Sigmoid colon (tissue), 6 donors: ENCODE measurements at regions not wholly inside any gene's neighbourhood (a gene's known extent, or its start where the extent isn't known, plus 50 kb on each side); places are given as distances from the start of the nearest gene placed in this dataset.
"Not testable (repeated sequence)": the region's sequence is repeated elsewhere in the genome, so short reads cannot be mapped to it uniquely, and the experiment has no call there.

Experiments
- DNase-seq: peaks from one replicate; pipeline ENCODE4 v3.0.0-alpha.2; 2019
- H3K27ac ChIP-seq, 4 donors: fragments of 200-600 bp; sonication (generic); one replicate each; pipeline ENCODE4 v1.5.1; 2016 to 2019; ENCODE audit warnings: mild to moderate bottlenecking in 1 of 4
- H3K27me3 ChIP-seq, 3 donors: fragments of 200-600 bp; sonication (generic); one replicate each; pipeline ENCODE4 v1.5.1; 2019; ENCODE audit warnings: mild to moderate bottlenecking in 1 of 3
- H3K36me3 ChIP-seq, 4 donors: fragments of 200-600 bp; sonication (generic); one replicate each; pipeline ENCODE4 v1.5.1; 2016 to 2019
- H3K4me1 ChIP-seq, 4 donors: fragments of 200-600 bp; sonication (generic); one replicate each; pipeline ENCODE4 v1.5.1; 2017 to 2019
- H3K4me3 ChIP-seq, 4 donors: fragments of 200-600 bp; sonication (generic); one replicate each; pipeline ENCODE4 v1.5.1; 2017 to 2019; ENCODE audit warnings: mild to moderate bottlenecking in 2 of 4, moderate library complexity in 1 of 4
- H3K9me3 ChIP-seq, 4 donors: fragments of 200-600 bp in 3 of 4; sonication (generic) in 3 of 4; one replicate each; pipeline versions ENCODE4 v1.5.1 to v1.6.1; 2013 to 2019
- CTCF ChIP-seq, 4 experiments: fragments of 450-650 bp in 3 of 4; fragments of 200-600 bp in 1 of 4; IDR thresholded peaks; one replicate each; pipeline ENCODE4 v1.5.1; 2016 to 2019; ENCODE audit warnings: antibody characterized with exemption in 4 of 4, mild to moderate bottlenecking in 3 of 4, moderate library complexity in 2 of 4
- EP300 ChIP-seq, 4 donors: sonication (generic); formaldehyde crosslinking; IDR thresholded peaks; one replicate each; pipeline ENCODE4 v1.6.1; 2017; ENCODE audit warnings: antibody characterized with exemption in 4 of 4
- POLR2A ChIP-seq, 2 donors: fragments of 450-650 bp; IDR thresholded peaks; one replicate each; pipeline ENCODE4 v1.6.1; 2016; ENCODE audit warnings: antibody characterized with exemption in 2 of 2, mild to moderate bottlenecking in 2 of 2, moderate library complexity in 2 of 2
- POLR2AphosphoS5 ChIP-seq, 4 donors: sonication (generic); formaldehyde crosslinking; IDR thresholded peaks; one replicate each; pipeline ENCODE4 v1.6.1; 2017; ENCODE audit warnings: antibody characterized with exemption in 4 of 4
- WGBS, 2 donors: extraction: QIAGEN DNeasy Blood & Tissue Kit; methylation state at CpG; one replicate each; pipeline ENCODE4 v1.1.7; 2013; 5-methylcytosine and 5-hydroxymethylcytosine counted together
- intact Hi-C: fragments of 100-400 bp; cut with DNase I; formaldehyde crosslinking; loops from one replicate; pipeline ENCODE4 v1.15.1; 2023
- donor health status: healthy with polysubstance abuse.
- donor health status: healthy.

DNA sequence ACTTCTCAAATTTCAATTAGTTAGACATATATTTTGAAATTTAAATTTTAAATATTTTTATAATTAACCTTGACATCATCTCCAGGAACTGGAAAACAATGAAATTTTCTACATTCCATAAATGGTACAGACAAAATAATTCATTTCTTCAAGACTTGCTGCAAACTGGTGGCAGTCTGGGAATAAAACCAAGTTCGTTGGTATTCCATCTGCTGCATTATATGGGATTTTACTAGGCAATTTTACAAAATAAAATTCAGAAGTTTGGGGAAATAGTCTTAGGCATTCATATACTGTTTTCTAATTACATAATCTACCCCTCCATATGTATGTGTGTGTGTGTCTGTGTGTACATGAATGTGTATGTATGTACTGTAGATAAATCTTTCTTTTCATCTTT is 984.6 kb upstream of the KCND2 start:
- DNase-seq: no peak
- WGBS, 2 donors: 47 to 77% methylated on average over 1 of the region's 1 CpG
- intact Hi-C loops: no loop called here
- no peak overlapping the region for H3K27ac ChIP-seq
- no peak for TF ChIP-seq CTCF (IDR thresholded peaks at IDR 0.05)
- TF ChIP-seq EP300 (IDR thresholded peaks at IDR 0.05): no peak
- no peak for TF ChIP-seq POLR2AphosphoS5 (IDR thresholded peaks at IDR 0.05)
- no peak for TF ChIP-seq POLR2A (IDR thresholded peaks at IDR 0.05)
- H3K36me3 ChIP-seq: no peaks in the 10 kb centered on the region
- H3K9me3 ChIP-seq: no peaks in the 10 kb centered on the region
- H3K4me3 ChIP-seq: no peak overlapping the region
- no peaks in the 10 kb centered on the region for H3K4me1 ChIP-seq
- H3K27me3 ChIP-seq: no peaks in the 10 kb centered on the region

DNA sequence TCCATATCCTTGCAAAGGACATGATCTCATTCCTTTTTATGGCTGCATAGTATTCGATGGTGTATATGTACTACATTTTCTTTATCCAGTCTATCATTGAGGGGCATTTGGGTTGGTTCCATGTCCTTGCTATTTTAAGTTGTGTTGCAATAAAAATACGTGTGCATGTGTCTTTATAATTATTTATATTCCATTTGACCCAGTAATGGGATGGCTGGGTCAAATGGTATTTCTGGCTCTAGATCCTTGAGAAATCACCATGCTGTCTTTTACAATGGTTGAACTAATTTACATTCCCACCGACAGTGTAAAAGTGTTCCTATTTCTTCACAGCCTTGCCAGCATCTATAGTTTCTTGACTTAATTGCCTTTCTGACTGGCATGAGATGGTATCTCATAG is 972.6 kb upstream of the KCND2 start:
- H3K27me3 ChIP-seq, H3K4me3 ChIP-seq, H3K27ac ChIP-seq, DNase-seq, H3K4me1 ChIP-seq, H3K9me3 ChIP-seq, H3K36me3 ChIP-seq, intact Hi-C loops: not testable (repeated sequence)
- 61 to 73% methylated on average over 3 of the region's 3 CpGs for WGBS, 2 donors

- intact Hi-C loops: no loop called here
- no peak for TF ChIP-seq EP300 (IDR thresholded peaks at IDR 0.05)
- TF ChIP-seq POLR2A (IDR thresholded peaks at IDR 0.05): no peak
- Histone ChIP-seq H3K4me1 (no peaks in the 10 kb centered on the region), H3K4me3 (no peak overlapping the region), H3K27me3 (no peaks in the 10 kb centered on the region), H3K36me3 (no peaks in the 10 kb centered on the region), H3K9me3 (peaks cover 0 to 3% (median 0%) of the 10 kb centered on the region in 4 donors), H3K27ac (no peak overlapping the region)
- WGBS, 2 donors: 25 to 41% methylated on average over 1 of the region's 1 CpG
- DNase-seq: no peak
Observed at GRCh38 chr7:119320316-119320715, 952.7 kb upstream of the KCND2 start.

- TF ChIP-seq POLR2A (IDR thresholded peaks at IDR 0.05) (no peak), POLR2AphosphoS5 (IDR thresholded peaks at IDR 0.05) (no peak), CTCF (IDR thresholded peaks at IDR 0.05) (no peak)
- Histone ChIP-seq H3K4me3 (no peak overlapping the region), H3K27ac (no peak overlapping the region), H3K4me1 (no peaks in the 10 kb centered on the region), H3K27me3 (no peaks in the 10 kb centered on the region), H3K9me3 (no peaks in the 10 kb centered on the region), H3K36me3 (no peaks in the 10 kb centered on the region)
- intact Hi-C loops: no loop called here
- DNase-seq: no peak
- 69 to 86% methylated on average over 5 of the region's 5 CpGs for WGBS, 2 donors
Observed at GRCh38 chr7:119329715-119330114, 943.3 kb upstream of the KCND2 start.

GRCh38 chr7:119335405-119335804 is 937.6 kb upstream of the KCND2 start:
- no peaks in the 10 kb centered on the region for H3K9me3 ChIP-seq
- intact Hi-C loops: no loop called here
- no peak for DNase-seq
- H3K27ac ChIP-seq: no peak overlapping the region
- TF ChIP-seq POLR2A (IDR thresholded peaks at IDR 0.05) (no peak), CTCF (IDR thresholded peaks at IDR 0.05) (no peak), POLR2AphosphoS5 (IDR thresholded peaks at IDR 0.05) (no peak), EP300 (IDR thresholded peaks at IDR 0.05) (no peak)
- H3K27me3 ChIP-seq: no peaks in the 10 kb centered on the region
- H3K4me3 ChIP-seq: no peak overlapping the region
- no peaks in the 10 kb centered on the region for H3K4me1 ChIP-seq
- 19 to 55% methylated on average over 2 of the region's 2 CpGs for WGBS, 2 donors
- no peaks in the 10 kb centered on the region for H3K36me3 ChIP-seq

GRCh38 chr7:119341822-119342221 is 931.2 kb upstream of the KCND2 start:
- 41 to 73% methylated on average over 5 of the region's 5 CpGs for WGBS, 2 donors
- no peaks in the 10 kb centered on the region for H3K9me3 ChIP-seq
- no peak for TF ChIP-seq CTCF (IDR thresholded peaks at IDR 0.05)
- no peak for TF ChIP-seq EP300 (IDR thresholded peaks at IDR 0.05)
- no peak for TF ChIP-seq POLR2AphosphoS5 (IDR thresholded peaks at IDR 0.05)
- TF ChIP-seq POLR2A (IDR thresholded peaks at IDR 0.05): no peak
- DNase-seq: no peak
- H3K4me3 ChIP-seq: no peak overlapping the region
- no peaks in the 10 kb centered on the region for H3K27me3 ChIP-seq
- no peaks in the 10 kb centered on the region for H3K36me3 ChIP-seq
- H3K27ac ChIP-seq: no peak overlapping the region
- intact Hi-C loops: no loop called here
- no peaks in the 10 kb centered on the region for H3K4me1 ChIP-seq
